Posterior cingulate gyrus (tissue), 11 donors: ENCODE measurements at regions not wholly inside any gene's neighbourhood (a gene's known extent, or its start where the extent isn't known, plus 50 kb on each side); places are given as distances from the start of the nearest gene placed in this dataset.

Experiments used
- DNase-seq, 10 donors: peaks; one replicate each; pipeline versions ENCODE4 v3.0.0 to v3.0.0-alpha.2; 2020 to 2021; ENCODE audit warnings: mixed read lengths in 3 of 10
- intact Hi-C: fragments of 100-400 bp; cut with DNase I; formaldehyde crosslinking; loops from one replicate; pipeline ENCODE4 v1.15.1; 2023

DNA sequence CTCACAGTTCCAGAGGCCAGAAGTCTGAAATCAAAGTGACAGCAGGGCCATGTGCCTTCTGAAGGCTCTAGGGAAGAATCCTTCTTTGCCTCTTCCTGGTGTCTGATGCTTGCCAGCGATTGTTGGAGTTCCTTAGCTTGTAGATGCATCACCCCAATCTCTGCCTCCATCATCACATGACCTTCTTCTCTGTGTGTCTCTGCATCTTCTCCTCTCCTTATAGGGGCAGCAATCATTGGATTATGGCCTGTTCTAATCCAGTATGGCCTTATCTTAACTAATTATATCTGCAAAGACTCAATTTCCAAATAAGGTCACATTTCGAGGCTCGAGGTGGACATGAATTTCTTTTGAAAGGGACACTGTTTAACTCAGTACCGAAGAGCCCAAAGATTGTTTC is 71.7 kb upstream of the RAI2 start:
- intact Hi-C loops: no loop called here
- DNase-seq: no peak

- intact Hi-C loops: no loop called here
Observed at GRCh38 chrX:17931855-17932254, 70.8 kb upstream of the RAI2 start.

GRCh38 chrX:17930850-17931249 is 69.8 kb upstream of the RAI2 start:
- DNase-seq: no peak
- intact Hi-C loops: no loop called here

More at GRCh38 chrX:17931855-17932254, 70.8 kb upstream of the RAI2 start:
- DNase-seq: no peak

- no peak for DNase-seq
- intact Hi-C loops: no loop called here
Observed at GRCh38 chrX:17923546-17923945, 62.4 kb upstream of the RAI2 start.

DNA sequence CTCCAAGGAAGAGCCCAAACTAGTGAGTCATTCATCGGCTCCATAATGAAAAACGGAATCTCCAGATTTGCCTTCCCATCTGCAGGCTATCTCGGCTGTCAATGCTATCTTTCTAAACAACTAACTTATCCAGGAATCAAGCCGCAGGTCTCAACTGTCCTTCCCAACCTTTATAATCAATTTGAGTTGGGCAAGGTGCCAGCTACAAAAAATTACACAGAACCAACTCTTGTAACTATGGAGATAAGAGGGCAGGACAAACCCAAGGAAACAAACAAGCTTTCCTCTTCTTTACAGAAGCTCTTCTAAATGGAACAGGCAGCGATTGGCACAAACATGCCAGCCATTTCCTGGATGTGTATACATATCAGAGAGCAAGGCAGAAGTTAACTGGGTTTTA is 61.2 kb upstream of the RAI2 start:
- DNase-seq: no peak
- intact Hi-C loops: no loop called here

DNA sequence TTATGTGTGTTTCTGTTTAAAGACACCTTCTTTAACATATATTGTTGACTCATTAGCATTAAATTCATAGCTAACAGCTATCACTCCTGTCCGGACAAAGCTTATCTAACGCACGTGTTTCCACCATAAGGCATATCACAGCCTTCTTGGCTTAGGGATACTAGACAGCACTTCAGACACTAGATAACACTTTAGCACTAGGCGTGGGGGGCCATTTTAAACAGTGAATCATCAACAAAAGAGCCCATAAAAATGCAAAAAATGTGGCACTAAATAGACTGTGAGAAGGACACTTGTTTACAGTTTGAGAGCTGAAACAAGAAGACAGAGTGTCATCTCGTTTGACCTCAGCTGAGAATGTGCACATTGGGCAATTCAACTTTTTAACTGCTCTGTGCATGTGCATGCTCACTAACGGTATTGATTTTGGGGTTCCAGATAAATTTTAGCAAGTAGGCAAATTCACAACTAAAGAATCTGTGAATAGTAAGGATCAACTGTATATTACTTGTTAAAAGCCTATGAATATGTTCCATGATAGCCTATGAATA is 58.9 kb upstream of the RAI2 start:
- no peak for DNase-seq
- intact Hi-C loops: no loop called here

DNA sequence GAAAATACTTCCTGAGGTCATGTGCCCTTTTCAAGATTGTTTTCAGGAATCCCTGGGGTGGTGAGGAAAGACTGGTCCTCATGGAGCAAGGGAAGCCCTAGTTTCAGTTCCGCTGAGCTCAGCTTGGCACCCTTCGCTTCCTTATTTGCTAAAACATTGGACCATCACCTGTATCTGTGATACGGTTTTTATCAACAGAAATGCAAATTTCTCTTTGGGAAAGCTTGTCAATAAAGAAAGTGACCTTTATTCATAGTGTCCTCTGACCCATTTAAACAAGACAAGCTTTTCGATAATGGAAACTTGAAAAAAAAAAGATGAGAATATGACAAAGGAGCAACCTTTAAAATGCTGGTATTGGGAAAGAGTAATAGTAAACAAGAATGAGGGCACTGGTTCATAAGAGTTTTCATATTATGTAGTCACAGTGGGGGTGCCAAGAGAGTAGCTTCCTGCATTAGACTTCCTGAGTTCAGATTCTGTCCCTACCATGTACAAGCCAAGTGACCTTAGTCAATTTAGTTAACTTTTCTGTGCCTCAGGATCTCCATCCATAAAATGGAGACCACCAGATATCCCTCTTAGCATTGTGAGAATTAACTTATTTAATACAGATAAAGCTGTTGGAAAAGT is 57.0 kb upstream of the RAI2 start:
- DNase-seq: no peak
- intact Hi-C loops: no loop called here

GRCh38 chrX:17913801-17914200 is 52.7 kb upstream of the RAI2 start:
- DNase-seq: no peak
- intact Hi-C loops: no loop called here
